Keratinocyte (primary cell): ENCODE measurements at regions not wholly inside any gene's neighbourhood (a gene's known extent, or its start where the extent isn't known, plus 50 kb on each side); places are given as distances from the start of the nearest gene placed in this dataset.

ENCODE experiments used
- DNase-seq: peaks from one replicate; pipeline ENCODE4 v3.0.0-alpha.2; 2011; ENCODE audit warnings: low read depth, missing footprints, low spot score
- FAIRE-seq: peaks from 2 replicates; lab custom pipeline; 2011; peaks lifted over from hg19 to GRCh38; lab: Jason Lieb, UNC
- H2AFZ ChIP-seq: 2 replicates; pipeline ENCODE4 v1.6.0; 2012; ENCODE audit warnings: low read length, control low read depth, inconsistent platforms; ENCODE audit not compliant: control insufficient read depth
- H3K27ac ChIP-seq: 2 replicates; pipeline ENCODE4 v1.5.1; 2011; ENCODE audit warnings: low read length; ENCODE audit not compliant: control insufficient read depth, insufficient read depth
- H3K27me3 ChIP-seq: 3 replicates; pipeline ENCODE4 v1.6.0; 2011; ENCODE audit warnings: low read length; ENCODE audit not compliant: control insufficient read depth, insufficient read depth; ENCODE audit errors: extremely low read depth
- H3K36me3 ChIP-seq, 2 experiments: 2 replicates in 1 of 2; 3 replicates in 1 of 2; pipeline ENCODE4 v1.5.1; 2011; ENCODE audit warnings: low read length in 2 of 2, mild to moderate bottlenecking in 1 of 2; ENCODE audit not compliant: control insufficient read depth in 2 of 2, insufficient read depth in 2 of 2; ENCODE audit errors: extremely low read depth in 1 of 2
- H3K4me1 ChIP-seq: 3 replicates; pipeline ENCODE4 v1.5.1; 2011; ENCODE audit warnings: low read length; ENCODE audit not compliant: control insufficient read depth, insufficient read depth; ENCODE audit errors: extremely low read depth
- H3K4me2 ChIP-seq: 3 replicates; pipeline ENCODE4 v1.6.0; 2011; ENCODE audit warnings: low read depth, low read length; ENCODE audit not compliant: control insufficient read depth, insufficient read depth; ENCODE audit errors: extremely low read depth
- H3K4me3 ChIP-seq, 3 experiments: fragments of 200-600 bp in 1 of 3; sonication (generic) in 1 of 3; 2 replicates in 2 of 3; 3 replicates in 1 of 3; pipeline ENCODE4 v1.5.1; 2011 to 2016; ENCODE audit warnings: low read length in 3 of 3, mild to moderate bottlenecking in 3 of 3, control low read depth in 2 of 3, inconsistent platforms in 1 of 3, low read depth in 1 of 3, mixed read lengths in 1 of 3, mixed run types in 1 of 3, moderate library complexity in 1 of 3; ENCODE audit not compliant: control insufficient read depth in 2 of 3, insufficient read depth in 2 of 3; ENCODE audit errors: extremely low read depth in 1 of 3
- H3K79me2 ChIP-seq: 2 replicates; pipeline ENCODE4 v1.6.0; 2012; ENCODE audit warnings: low read length; ENCODE audit not compliant: control insufficient read depth, insufficient read depth
- H3K9ac ChIP-seq: 3 replicates; pipeline ENCODE4 v1.6.0; 2011; ENCODE audit warnings: low read length; ENCODE audit not compliant: control insufficient read depth, insufficient read depth; ENCODE audit errors: extremely low read depth
- H3K9me1 ChIP-seq: 3 replicates; pipeline ENCODE4 v1.6.0; 2011; ENCODE audit warnings: low read length; ENCODE audit not compliant: control insufficient read depth, insufficient read depth; ENCODE audit errors: extremely low read depth
- H3K9me3 ChIP-seq: 2 replicates; pipeline ENCODE4 v1.5.1; 2012; ENCODE audit warnings: low read depth, low read length; ENCODE audit not compliant: control insufficient read depth
- H4K20me1 ChIP-seq: 3 replicates; pipeline ENCODE4 v1.6.0; 2011; ENCODE audit warnings: low read length; ENCODE audit not compliant: control insufficient read depth, insufficient read depth; ENCODE audit errors: extremely low read depth
- EZH2 ChIP-seq: IDR thresholded peaks from one replicate; pipeline ENCODE4 v1.6.1; 2012; ENCODE audit warnings: inconsistent platforms, mild to moderate bottlenecking, low read length, moderate library complexity
- dilution Hi-C: fragments of 300-500 bp; cut with MboI; formaldehyde crosslinking; loops from one replicate; pipeline ENCODE4 v1.7.0; 2020; ENCODE audit warnings: low sequenced_read_pairs; ENCODE audit not compliant: extremely low pct_ligation_motif_present
- TF ChIP-seq, protein P1 (sequence below), 3 experiments: IDR thresholded peaks in 1 of 3; conservative IDR thresholded peaks in 1 of 3; optimal IDR thresholded peaks in 1 of 3; 2 replicates in 2 of 3; 3 replicates in 1 of 3; pipeline versions ENCODE3 to v1.5.1; 2011; ENCODE audit warnings: low read length in 3 of 3, mild to moderate bottlenecking in 3 of 3, moderate library complexity in 2 of 3, control low read depth in 1 of 3, inconsistent platforms in 1 of 3; ENCODE audit not compliant: insufficient read depth in 2 of 3; ENCODE audit errors: extremely low read depth in 1 of 3

DNA sequence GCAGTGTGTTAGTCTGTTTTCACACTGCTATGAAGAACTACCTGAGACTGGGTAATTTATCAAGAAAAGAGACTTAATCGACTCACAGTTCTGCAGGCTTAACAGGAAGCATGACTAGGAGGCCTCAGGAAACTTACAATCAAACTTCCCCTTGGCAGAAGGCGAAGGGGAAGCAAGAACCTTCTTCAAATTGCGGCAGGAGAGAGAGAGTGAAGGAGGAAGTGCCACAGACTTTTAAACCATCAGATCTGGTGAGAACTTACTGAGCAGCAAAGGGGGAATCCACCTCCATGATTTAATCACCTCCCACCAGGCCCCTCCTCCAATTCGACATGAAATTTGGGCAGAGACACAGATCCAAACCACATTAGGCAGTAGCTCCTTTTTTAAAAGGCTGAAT lies 59.2 kb upstream of the LEF1 start:
- dilution Hi-C loops = no loop called here
- H3K9me1 ChIP-seq = no peaks in the 10 kb centered on the region
- H4K20me1 ChIP-seq = no peaks in the 10 kb centered on the region
- no peak overlapping the region for H3K4me3 ChIP-seq
- no peak overlapping the region for H3K4me2 ChIP-seq
- no peak for DNase-seq
- no peaks in the 10 kb centered on the region for H3K9me3 ChIP-seq
- no peaks in the 10 kb centered on the region for H3K79me2 ChIP-seq
- no peak for FAIRE-seq
- no peak overlapping the region for H3K9ac ChIP-seq
- TF ChIP-seq, protein P1, sequence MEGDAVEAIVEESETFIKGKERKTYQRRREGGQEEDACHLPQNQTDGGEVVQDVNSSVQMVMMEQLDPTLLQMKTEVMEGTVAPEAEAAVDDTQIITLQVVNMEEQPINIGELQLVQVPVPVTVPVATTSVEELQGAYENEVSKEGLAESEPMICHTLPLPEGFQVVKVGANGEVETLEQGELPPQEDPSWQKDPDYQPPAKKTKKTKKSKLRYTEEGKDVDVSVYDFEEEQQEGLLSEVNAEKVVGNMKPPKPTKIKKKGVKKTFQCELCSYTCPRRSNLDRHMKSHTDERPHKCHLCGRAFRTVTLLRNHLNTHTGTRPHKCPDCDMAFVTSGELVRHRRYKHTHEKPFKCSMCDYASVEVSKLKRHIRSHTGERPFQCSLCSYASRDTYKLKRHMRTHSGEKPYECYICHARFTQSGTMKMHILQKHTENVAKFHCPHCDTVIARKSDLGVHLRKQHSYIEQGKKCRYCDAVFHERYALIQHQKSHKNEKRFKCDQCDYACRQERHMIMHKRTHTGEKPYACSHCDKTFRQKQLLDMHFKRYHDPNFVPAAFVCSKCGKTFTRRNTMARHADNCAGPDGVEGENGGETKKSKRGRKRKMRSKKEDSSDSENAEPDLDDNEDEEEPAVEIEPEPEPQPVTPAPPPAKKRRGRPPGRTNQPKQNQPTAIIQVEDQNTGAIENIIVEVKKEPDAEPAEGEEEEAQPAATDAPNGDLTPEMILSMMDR (optimal IDR thresholded peaks at IDR 0.05 in 1 of 3, IDR thresholded peaks at IDR 0.05 in 1 of 3, conservative IDR thresholded peaks at IDR 0.05 in 1 of 3; ENCODE audit: extremely low read depth in 1 of 3, insufficient read depth in 2 of 3, low read length in 3 of 3) = no peak
- no peak for TF ChIP-seq EZH2
- H3K27me3 ChIP-seq = no peaks in the 10 kb centered on the region
- H3K4me1 ChIP-seq = no peaks in the 10 kb centered on the region
- no peak overlapping the region for H3K27ac ChIP-seq
- no peak overlapping the region for H2AFZ ChIP-seq
- H3K36me3 ChIP-seq = no peaks in the 10 kb centered on the region

DNA sequence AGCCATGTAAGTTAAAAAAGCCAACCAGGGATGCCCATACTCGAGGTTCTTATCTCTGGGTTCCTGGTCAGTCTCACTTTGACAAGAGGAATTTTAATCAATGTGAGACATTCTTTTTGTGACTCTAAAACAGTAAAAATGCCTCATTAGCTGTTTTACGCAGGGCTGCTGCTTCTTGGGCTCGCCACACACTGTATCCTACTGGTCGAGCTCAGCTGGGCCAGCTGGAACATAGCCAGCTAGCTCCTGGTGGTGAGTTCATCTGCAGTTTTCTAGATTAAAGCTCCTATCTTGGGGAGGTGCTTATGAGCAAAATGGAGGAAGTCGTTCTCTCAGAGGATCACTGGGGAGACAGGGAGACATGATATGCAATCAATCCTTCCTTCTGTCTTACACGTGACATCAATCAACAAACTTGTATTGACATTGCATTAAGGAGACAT lies 55.9 kb upstream of the LEF1 start:
- dilution Hi-C loops = no loop called here
- Histone ChIP-seq H3K9me1 (no peaks in the 10 kb centered on the region), H2AFZ (no peak overlapping the region)

More for the DNA sequence above, 55.9 kb upstream of the LEF1 start:
- Histone ChIP-seq H3K27me3 (no peaks in the 10 kb centered on the region), H3K9me3 (no peaks in the 10 kb centered on the region), H4K20me1 (no peaks in the 10 kb centered on the region), H3K27ac (no peak overlapping the region), H3K79me2 (no peaks in the 10 kb centered on the region), H3K4me3 (no peak overlapping the region), H3K4me1 (no peaks in the 10 kb centered on the region), H3K9ac (no peak overlapping the region), H3K36me3 (no peaks in the 10 kb centered on the region), H3K4me2 (no peak overlapping the region)
- TF ChIP-seq, protein P1 (optimal IDR thresholded peaks at IDR 0.05 in 1 of 3, IDR thresholded peaks at IDR 0.05 in 1 of 3, conservative IDR thresholded peaks at IDR 0.05 in 1 of 3; ENCODE audit: extremely low read depth in 1 of 3, insufficient read depth in 2 of 3, low read length in 3 of 3) = no peak
- TF ChIP-seq EZH2 = no peak
- no peak for DNase-seq
- no peak for FAIRE-seq
